SK-N-SH (cell line): ENCODE measurements at regions not wholly inside any gene's neighbourhood (a gene's known extent, or its start where the extent isn't known, plus 50 kb on each side); places are given as distances from the start of the nearest gene placed in this dataset.

Source experiments
- CTCF ChIA-PET: fragments of 300-600, 350-600 bp; formaldehyde crosslinking; extraction: SDS; loops from one replicate; lab custom pipeline; 2021; lab: Yijun Ruan, JAX
- POLR2A ChIA-PET: fragments of 350-600 bp; sonication (Branson Sonifier 250); formaldehyde crosslinking; extraction: SDS; loops from one replicate; lab custom pipeline; 2020; ENCODE audit warnings: antibody characterized with exemption, inconsistent platforms; lab: Yijun Ruan, JAX
- DNase-seq: peaks from one replicate; pipeline ENCODE4 v3.0.0; 2012
- H2AFZ ChIP-seq: fragments of 200-600 bp; sonication (generic); 2 replicates; pipeline ENCODE4 v1.8.1; 2016; ENCODE audit warnings: antibody characterized with exemption, mild to moderate bottlenecking, low read depth
- H3F3A ChIP-seq: fragments of 200-600 bp; sonication (generic); replicated peaks from 2 replicates; pipeline ENCODE3; 2016; ENCODE audit warnings: antibody characterized with exemption, mild to moderate bottlenecking; ENCODE audit not compliant: insufficient read depth
- H3K27ac ChIP-seq, 2 experiments: fragments of 200-500 bp in 1 of 2; fragments of 200-600 bp in 1 of 2; sonication (Bioruptor generic) in 1 of 2; sonication (generic), shearing (Covaris generic) in 1 of 2; 2 replicates each; pipeline versions ENCODE4 v1.5.1 to v1.6.1; 2014 to 2016; ENCODE audit warnings: low read depth in 2 of 2, inconsistent platforms in 1 of 2, low read length in 1 of 2, mild to moderate bottlenecking in 1 of 2, mixed read lengths in 1 of 2
- H3K27me3 ChIP-seq: fragments of 200-600 bp; sonication (generic), shearing (Covaris generic); 2 replicates; pipeline ENCODE4 v1.6.1; 2016; ENCODE audit warnings: mixed run types; ENCODE audit not compliant: insufficient read depth
- H3K36me3 ChIP-seq, 2 experiments: fragments of 200-500 bp in 1 of 2; fragments of 200-600 bp in 1 of 2; sonication (Bioruptor generic) in 1 of 2; sonication (generic) in 1 of 2; replicated peaks in 1 of 2; 2 replicates each; pipeline versions ENCODE3 to v1.5.1; 2014 to 2016; ENCODE audit warnings: low read length in 1 of 2, mild to moderate bottlenecking in 1 of 2; ENCODE audit not compliant: insufficient read depth in 2 of 2, control insufficient read depth in 1 of 2
- H3K4me1 ChIP-seq, 2 experiments: fragments of 200-500 bp in 1 of 2; fragments of 200-600 bp in 1 of 2; sonication (Bioruptor generic) in 1 of 2; sonication (generic), shearing (Covaris generic) in 1 of 2; 2 replicates each; pipeline versions ENCODE4 v1.5.1 to v1.6.1; 2014 to 2016; ENCODE audit warnings: low read depth in 1 of 2, low read length in 1 of 2, mixed run types in 1 of 2; ENCODE audit not compliant: insufficient read depth in 2 of 2, control insufficient read depth in 1 of 2
- H3K4me2 ChIP-seq: fragments of 200-600 bp; sonication (generic), shearing (Covaris generic); 2 replicates; pipeline ENCODE4 v1.6.1; 2017; ENCODE audit warnings: mixed run types
- H3K4me3 ChIP-seq, 2 experiments: fragments of 200-500 bp in 1 of 2; fragments of 200-600 bp in 1 of 2; sonication (Bioruptor generic) in 1 of 2; sonication (generic), shearing (Covaris generic) in 1 of 2; 2 replicates each; pipeline versions ENCODE4 v1.5.1 to v1.8.1; 2014 to 2016; ENCODE audit warnings: low read depth in 2 of 2, inconsistent platforms in 1 of 2, low read length in 1 of 2, mild to moderate bottlenecking in 1 of 2, mixed read lengths in 1 of 2, moderate library complexity in 1 of 2
- H3K79me2 ChIP-seq: fragments of 200-600 bp; sonication (generic); 2 replicates; pipeline ENCODE4 v1.8.1; 2017; ENCODE audit warnings: mild to moderate bottlenecking; ENCODE audit not compliant: insufficient read depth
- H3K9ac ChIP-seq: fragments of 200-600 bp; sonication (generic); 2 replicates; pipeline ENCODE4 v1.6.1; 2017; ENCODE audit warnings: mixed run types
- H3K9me2 ChIP-seq: fragments of 200-600 bp; sonication (generic); 2 replicates; pipeline ENCODE4 v1.6.1; 2017; ENCODE audit warnings: mixed run types
- H3K9me3 ChIP-seq: fragments of 200-600 bp; sonication (generic); 2 replicates; pipeline ENCODE4 v1.6.1; 2017; ENCODE audit warnings: mixed run types, mild to moderate bottlenecking, moderate library complexity
- H4K20me1 ChIP-seq: fragments of 200-600 bp; sonication (generic); 2 replicates; pipeline ENCODE4 v1.6.1; 2017; ENCODE audit warnings: mild to moderate bottlenecking, mixed run types; ENCODE audit not compliant: insufficient read depth
- CHD2 ChIP-seq: fragments of 150-350 bp; IDR thresholded peaks from 2 replicates; pipeline ENCODE4 v1.6.1; 2018; ENCODE audit warnings: low read length; ENCODE audit not compliant: partially characterized antibody
- CTCF ChIP-seq: fragments of 200-600 bp; sonication (generic); IDR thresholded peaks from 2 replicates; pipeline ENCODE4 v1.6.1; 2017; ENCODE audit warnings: antibody characterized with exemption, mild to moderate bottlenecking, moderate library complexity
- ELF1 ChIP-seq: IDR thresholded peaks from 2 replicates; pipeline ENCODE4 v1.4.0; 2012
- EP300 ChIP-seq, 2 experiments: IDR thresholded peaks; 2 replicates each; pipeline versions ENCODE4 v1.4.0 to v1.6.1; 2012; ENCODE audit warnings: borderline replicate concordance in 1 of 2, low read depth in 1 of 2, low read length in 1 of 2
- EZH2phosphoT487 ChIP-seq: fragments of 200-600 bp; sonication (generic); IDR thresholded peaks from 2 replicates; pipeline ENCODE4 v1.6.1; 2017; ENCODE audit warnings: low read depth, mixed run types, mild to moderate bottlenecking, antibody characterized with exemption, moderate library complexity, borderline replicate concordance
- FOXM1 ChIP-seq: IDR thresholded peaks from 2 replicates; pipeline ENCODE4 v1.4.0; 2012; ENCODE audit warnings: low read depth, mild to moderate bottlenecking
- GABPA ChIP-seq: IDR thresholded peaks from 2 replicates; pipeline ENCODE4 v1.4.0; 2012; ENCODE audit warnings: low read depth, mild to moderate bottlenecking
- GATA2 ChIP-seq: sonication (generic); formaldehyde crosslinking; IDR thresholded peaks from 2 replicates; pipeline ENCODE4 v1.5.0; 2020; ENCODE audit warnings: mild to moderate bottlenecking, missing genetic modification reagents
- PBX3 ChIP-seq: IDR thresholded peaks from 2 replicates; pipeline ENCODE4; 2012
- POLR2AphosphoS5 ChIP-seq: IDR thresholded peaks from 2 replicates; pipeline ENCODE4 v1.6.1; 2012; ENCODE audit warnings: low read depth, low read length
- RAD21 ChIP-seq: IDR thresholded peaks from 2 replicates; pipeline ENCODE4 v1.6.1; 2012; ENCODE audit warnings: mild to moderate bottlenecking, low read length
- SIN3A ChIP-seq: IDR thresholded peaks from 2 replicates; pipeline ENCODE4 v1.6.1; 2012; ENCODE audit warnings: low read depth, mild to moderate bottlenecking, low read length, moderate library complexity, borderline replicate concordance
- SMC3 ChIP-seq: IDR thresholded peaks from 2 replicates; pipeline ENCODE4 v1.6.1; 2012; ENCODE audit warnings: low read depth, low read length, improper control_type of control experiment
- USF1 ChIP-seq: IDR thresholded peaks from 2 replicates; pipeline ENCODE4 v1.4.0; 2012; ENCODE audit warnings: low read depth, borderline replicate concordance
- ZBTB33 ChIP-seq: IDR thresholded peaks from 2 replicates; pipeline ENCODE4 v1.4.0; 2012; ENCODE audit warnings: low read depth, borderline replicate concordance
- WGBS: methylation state at CpG from one replicate; pipeline ENCODE4 v1.1.6; 2017; ENCODE audit warnings: low lambda C conversion rate; 5-methylcytosine and 5-hydroxymethylcytosine counted together

GRCh38 chr9:135209852-135210251 is 122.4 kb downstream of the OLFM1 start:
- H3K27me3 ChIP-seq, result no peaks in the 10 kb centered on the region
- no peaks in the 10 kb centered on the region for H4K20me1 ChIP-seq
- H3K36me3 ChIP-seq, result no peaks in the 10 kb centered on the region
- no peaks in the 10 kb centered on the region for H3F3A ChIP-seq
- H3K4me3 ChIP-seq, result no peak overlapping the region
- H3K9me2 ChIP-seq, result no peaks in the 10 kb centered on the region
- H2AFZ ChIP-seq, result no peak overlapping the region
- CTCF ChIA-PET, result interaction anchor here (4.9 kb wide), 1 partner anchor 202 kb away, joined by 17 read pairs; no protein-coding TSS in a partner anchor
- H3K4me1 ChIP-seq, result peaks cover 0 to 7% of the 10 kb centered on the region in 2 experiments; a peak in 1 of 4 replicates
- H3K27ac ChIP-seq, result no peak overlapping the region
- no peak for TF ChIP-seq GABPA
- TF ChIP-seq POLR2AphosphoS5, result no peak
- TF ChIP-seq EZH2phosphoT487, result no peak
- no peak for TF ChIP-seq ZBTB33
- no peak for TF ChIP-seq USF1
- TF ChIP-seq EP300 (IDR thresholded peaks at IDR 0.05; ENCODE audit: borderline replicate concordance in 1 of 2, low read depth in 1 of 2, low read length in 1 of 2), result no peak
- TF ChIP-seq RAD21, result no peak
- no peak for TF ChIP-seq GATA2 (CRISPR knock-in tag)
- no peak for TF ChIP-seq ELF1
- no peak for TF ChIP-seq SMC3
- TF ChIP-seq CTCF, result no peak
- TF ChIP-seq CHD2, result no peak
- no peak for TF ChIP-seq PBX3
- no peak for TF ChIP-seq FOXM1
- TF ChIP-seq SIN3A, result no peak
- H3K4me2 ChIP-seq, result no peak overlapping the region
- WGBS, result 11% methylated on average over 2 of the region's 2 CpGs
- POLR2A ChIA-PET, result interaction anchor here (1.2 kb wide), 1 partner anchor 15 kb away, joined by 4 read pairs; no protein-coding TSS in a partner anchor
- H3K79me2 ChIP-seq, result no peaks in the 10 kb centered on the region
- no peak for DNase-seq
- no peaks in the 10 kb centered on the region for H3K9me3 ChIP-seq
- no peak overlapping the region for H3K9ac ChIP-seq
